Sigmoid colon (tissue), 4 donors: ENCODE measurements at regions not wholly inside any gene's neighbourhood (a gene's known extent, or its start where the extent isn't known, plus 50 kb on each side); places are given as distances from the start of the nearest gene placed in this dataset.

Experiments used
- CTCF ChIP-seq, 4 experiments: fragments of 450-650 bp in 3 of 4; fragments of 200-600 bp in 1 of 4; IDR thresholded peaks; one replicate each; pipeline ENCODE4 v1.5.1; 2016 to 2019; ENCODE audit warnings: antibody characterized with exemption in 4 of 4, mild to moderate bottlenecking in 3 of 4, moderate library complexity in 2 of 4
- EP300 ChIP-seq, 4 donors: sonication (generic); formaldehyde crosslinking; IDR thresholded peaks; one replicate each; pipeline ENCODE4 v1.6.1; 2017; ENCODE audit warnings: antibody characterized with exemption in 4 of 4

DNA sequence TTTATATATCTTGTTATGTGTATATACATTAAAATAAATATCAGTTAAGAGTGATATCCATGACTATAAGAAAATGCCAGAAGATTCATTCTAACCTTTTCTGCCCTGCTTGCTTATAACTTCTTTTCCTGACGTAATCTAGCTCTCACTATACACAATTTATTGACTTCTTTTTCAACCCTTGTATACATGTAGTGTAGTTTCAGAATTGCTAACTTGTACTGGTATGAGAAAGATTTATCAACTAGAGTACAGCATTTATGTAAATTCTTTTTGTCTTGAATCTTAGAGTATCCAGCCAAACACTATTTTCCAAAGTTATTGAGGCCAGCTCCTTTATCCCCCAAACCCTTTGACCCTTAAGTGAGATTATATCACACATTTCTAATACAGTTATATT is 798.0 kb upstream of the RAB6C start:
- TF ChIP-seq CTCF (IDR thresholded peaks at IDR 0.05), result no peak
- no peak for TF ChIP-seq EP300 (IDR thresholded peaks at IDR 0.05)
